ENCODE measurements at regions not wholly inside any gene's neighbourhood (a gene's known extent, or its start where the extent isn't known, plus 50 kb on each side); places are given as distances from the start of the nearest gene placed in this dataset.

DNA sequence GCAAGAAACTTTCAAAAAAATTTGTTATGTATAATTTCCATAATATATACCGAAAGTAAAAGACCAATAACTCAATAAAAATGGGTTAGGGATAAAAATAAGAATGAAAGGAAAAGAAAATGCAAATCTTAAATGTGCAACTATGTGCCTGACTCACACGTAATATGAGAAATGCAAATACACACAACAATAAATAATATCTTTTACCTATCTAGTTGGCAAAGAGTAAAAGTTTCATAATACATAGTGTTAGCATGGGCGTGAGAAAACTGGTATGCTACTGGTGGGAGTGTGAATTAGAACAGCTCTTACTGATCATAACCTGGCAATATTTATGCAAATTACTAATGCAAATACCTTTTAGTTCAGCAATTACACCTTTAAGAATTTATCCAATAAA is 438.5 kb upstream of the CITED2 start:
- ATAC-seq (replicated peaks) = no peak
- Mint-ChIP-seq H3K36me3 (peaks cover 0 to 1% of the 10 kb centered on the region in 2 donors), H3K9me3 (peaks cover 0 to 4% of the 10 kb centered on the region in 2 donors), H3K27ac (no peak overlapping the region), H3K4me1 (no peaks in the 10 kb centered on the region), H3K4me3 (no peak overlapping the region), H3K27me3 (peaks cover 0 to 5% of the 10 kb centered on the region in 2 donors)
- no peak for DNase-seq

DNA sequence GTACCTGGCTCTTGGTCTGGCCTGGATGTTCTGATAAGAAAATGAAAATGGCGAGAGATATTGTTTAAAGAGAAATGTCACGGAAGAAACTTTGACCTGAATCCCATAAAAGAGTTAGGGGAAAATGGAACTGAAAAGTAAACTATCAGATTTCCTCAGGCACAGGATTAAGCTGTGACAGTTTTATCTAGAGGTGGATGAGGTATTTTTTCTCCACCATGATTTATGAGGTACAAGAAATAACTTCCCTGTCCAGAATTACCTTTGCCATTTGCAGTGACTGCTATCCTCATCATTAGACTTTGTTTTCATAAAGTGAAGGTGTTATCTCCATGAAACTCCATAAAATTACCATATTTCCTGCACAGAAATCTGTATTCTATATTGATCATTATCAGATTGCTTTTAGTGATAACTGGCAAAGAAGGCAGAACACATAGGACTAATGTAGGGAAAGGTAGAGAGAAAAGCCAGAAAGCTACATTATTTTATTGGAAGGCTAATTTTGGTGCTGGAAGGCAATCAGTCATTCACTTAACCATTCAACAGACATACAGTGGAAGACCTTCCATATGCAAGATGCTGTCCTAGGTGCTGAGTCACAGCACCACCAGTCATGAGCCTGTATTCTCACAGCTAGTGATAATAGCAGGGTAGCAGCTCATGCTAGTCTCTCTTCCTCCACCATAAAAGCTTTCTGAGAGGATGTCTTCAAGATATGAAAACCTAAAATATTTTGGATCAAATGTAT is 427.3 kb upstream of the CITED2 start:
- Mint-ChIP-seq H3K4me3 (no peak overlapping the region), H3K9me3 (peaks cover 0 to 4% of the 10 kb centered on the region in 2 donors), H3K4me1 (peaks cover 0 to 9% of the 10 kb centered on the region in 2 donors), H3K36me3 (peaks cover 0 to 4% of the 10 kb centered on the region in 2 donors), H3K27me3 (peaks cover 7 to 10% of the 10 kb centered on the region in 2 donors), H3K27ac (no peak overlapping the region)
- ATAC-seq (replicated peaks) (no peak), DNase-seq (no peak)

DNA sequence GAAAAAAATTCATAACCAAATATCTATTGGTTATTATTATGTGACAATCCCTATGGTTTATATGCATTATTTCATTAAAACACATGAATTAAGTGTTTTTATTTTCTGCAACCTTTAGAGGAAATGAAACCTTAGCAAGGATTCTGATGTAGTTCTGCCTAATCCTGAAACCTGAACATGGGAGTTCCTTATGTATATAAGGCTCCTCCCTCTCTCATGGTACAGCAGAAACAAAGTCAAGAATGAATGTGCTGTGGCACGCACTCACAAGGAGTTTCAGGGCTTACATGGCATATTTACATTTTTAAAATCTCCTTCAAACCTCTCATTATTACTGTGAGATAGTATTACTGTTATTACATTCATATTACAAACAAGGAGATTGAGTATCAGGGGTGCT is 426.4 kb upstream of the CITED2 start:
- Mint-ChIP-seq H3K36me3 (peaks cover 0 to 4% of the 10 kb centered on the region in 2 donors), H3K4me3 (no peak overlapping the region), H3K27me3 (peaks cover 10 to 14% of the 10 kb centered on the region in 2 donors), H3K9me3 (peaks cover 0 to 4% of the 10 kb centered on the region in 2 donors), H3K4me1 (peaks cover 0 to 9% of the 10 kb centered on the region in 2 donors), H3K27ac (no peak overlapping the region)
- DNase-seq (no peak), ATAC-seq (replicated peaks) (peak; percentile 96)

GRCh38 chr6:139790527-139790926 is 416.1 kb upstream of the CITED2 start:
- peaks cover 6 to 14% of the 10 kb centered on the region in 2 donors for H3K27me3 Mint-ChIP-seq

DNA sequence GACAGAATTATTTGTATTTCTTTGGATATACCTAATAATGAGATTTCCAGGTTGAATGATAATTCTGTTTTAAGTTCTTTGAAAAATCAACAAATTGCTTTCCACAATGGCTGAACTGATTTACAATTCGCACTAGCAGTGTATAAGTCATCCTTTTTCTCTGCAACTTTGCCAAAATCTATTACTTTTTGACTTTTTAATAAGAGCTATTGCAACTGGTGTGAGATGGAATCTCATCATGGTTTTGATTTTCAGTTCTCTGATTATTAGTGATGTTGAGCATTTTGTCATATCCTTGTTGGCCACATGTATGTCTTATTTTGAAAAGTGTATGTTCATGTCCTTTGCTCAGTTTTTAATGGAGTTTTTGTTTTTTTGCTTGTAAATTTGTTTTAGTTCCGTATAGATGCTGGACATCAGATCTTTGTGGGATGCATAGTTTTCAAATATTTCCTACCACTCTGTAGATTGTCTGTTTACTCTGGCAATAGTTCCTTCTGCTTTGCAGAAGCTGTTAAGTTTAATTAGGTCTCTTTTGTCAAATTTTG is 409.8 kb upstream of the CITED2 start:
- no peaks in the 10 kb centered on the region for H3K36me3 Mint-ChIP-seq
- no peak overlapping the region for H3K27ac Mint-ChIP-seq
- peaks cover 0 to 13% of the 10 kb centered on the region in 2 donors for H3K27me3 Mint-ChIP-seq
- no peak overlapping the region for H3K4me3 Mint-ChIP-seq
- no peaks in the 10 kb centered on the region for H3K4me1 Mint-ChIP-seq
- no peak for ATAC-seq (replicated peaks)
- DNase-seq = no peak
- H3K9me3 Mint-ChIP-seq = peaks cover 3 to 14% of the 10 kb centered on the region in 2 donors

More at GRCh38 chr6:139790527-139790926, 416.1 kb upstream of the CITED2 start:
- Mint-ChIP-seq H3K36me3 (no peaks in the 10 kb centered on the region), H3K4me3 (no peak overlapping the region), H3K4me1 (no peaks in the 10 kb centered on the region), H3K9me3 (peaks cover 0 to 7% of the 10 kb centered on the region in 2 donors), H3K27ac (no peak overlapping the region)
- ATAC-seq (replicated peaks) = no peak
- DNase-seq = no peak

DNA sequence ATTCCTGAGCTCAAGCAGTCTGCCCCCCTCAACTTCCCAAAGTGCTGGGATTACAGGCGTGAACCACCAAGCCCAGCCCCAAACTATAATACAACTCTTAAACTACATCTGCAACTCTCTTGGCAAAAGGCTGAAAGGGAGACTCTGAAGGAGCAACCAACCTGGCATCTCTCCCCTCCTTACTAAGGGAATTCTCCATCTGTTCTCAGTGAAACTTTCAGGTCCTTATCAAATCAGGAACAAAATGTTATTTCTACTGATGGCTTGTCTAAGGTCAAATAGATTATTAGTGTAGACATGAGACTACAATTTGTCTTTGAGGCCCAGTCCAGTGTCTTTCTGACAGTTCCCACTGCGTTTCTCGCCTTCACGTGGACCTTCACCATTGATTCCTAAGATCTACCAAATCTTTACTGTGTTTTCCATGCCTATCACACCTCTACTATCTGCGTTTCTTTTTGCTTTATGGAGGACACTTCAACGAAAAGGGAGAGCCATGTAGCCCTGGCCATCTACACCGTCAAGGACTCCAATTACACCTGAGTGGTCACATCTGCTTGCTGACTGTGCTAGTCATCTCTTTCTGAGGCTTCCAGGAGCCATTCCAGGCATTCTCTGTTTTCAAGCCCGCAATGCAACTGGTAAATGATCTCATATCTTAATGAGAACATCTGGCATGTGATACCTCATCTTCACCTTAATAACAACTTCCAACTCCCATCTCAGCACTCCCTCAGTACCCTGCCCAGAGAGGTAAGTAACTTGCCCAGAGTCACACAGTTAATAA is 405.7 kb upstream of the CITED2 start:
- Mint-ChIP-seq H3K36me3 (no peaks in the 10 kb centered on the region), H3K4me3 (no peak overlapping the region), H3K4me1 (no peaks in the 10 kb centered on the region), H3K27ac (no peak overlapping the region), H3K9me3 (peaks cover 0 to 5% of the 10 kb centered on the region in 2 donors), H3K27me3 (peaks cover 0 to 2% of the 10 kb centered on the region in 2 donors)
- ATAC-seq (replicated peaks) (no peak), DNase-seq (no peak)

DNA sequence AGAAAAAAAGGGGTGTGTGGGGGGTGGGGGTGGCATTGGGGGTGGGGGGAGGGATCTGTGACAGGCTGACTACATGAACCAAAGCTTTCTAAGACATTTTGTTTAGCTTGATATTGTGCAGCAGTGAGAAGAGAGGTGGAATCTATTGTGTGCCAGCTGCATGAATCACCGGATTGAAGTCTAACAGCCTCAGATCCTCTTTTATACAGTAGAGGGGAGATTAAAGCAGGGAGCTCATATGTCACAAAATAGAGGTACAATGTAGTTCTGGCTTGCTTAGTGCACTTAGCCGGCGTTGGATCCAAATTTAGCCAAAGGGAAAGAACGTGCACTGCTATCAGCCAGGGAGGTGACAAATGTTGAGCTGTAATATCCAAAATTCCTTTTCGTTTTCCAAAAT is 404.2 kb upstream of the CITED2 start:
- DNase-seq (no peak), ATAC-seq (replicated peaks) (no peak)
- peaks cover 0 to 7% of the 10 kb centered on the region in 2 donors for H3K27me3 Mint-ChIP-seq
- no peaks in the 10 kb centered on the region for H3K36me3 Mint-ChIP-seq
- no peaks in the 10 kb centered on the region for H3K4me1 Mint-ChIP-seq
- H3K9me3 Mint-ChIP-seq = no peaks in the 10 kb centered on the region
- no peak overlapping the region for H3K4me3 Mint-ChIP-seq
- no peak overlapping the region for H3K27ac Mint-ChIP-seq

DNA sequence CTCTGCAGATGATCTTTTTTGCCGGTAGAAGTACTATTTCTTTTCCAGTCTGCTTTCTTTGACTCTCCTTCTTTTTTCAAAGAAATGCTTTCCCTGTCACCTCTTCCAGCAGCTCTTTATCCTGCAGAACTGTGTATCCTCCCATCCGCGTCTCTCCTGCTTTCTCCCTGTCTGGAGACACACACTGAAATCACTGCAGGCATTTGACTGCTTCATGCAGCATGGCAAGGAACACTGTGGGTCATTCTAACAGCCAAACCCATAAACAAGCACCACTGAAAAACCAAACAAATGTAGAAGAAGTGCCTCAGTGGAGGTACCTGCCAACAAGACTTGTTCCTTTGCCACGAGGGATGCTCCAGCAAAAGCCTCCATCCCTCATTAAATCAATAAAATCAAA is 403.7 kb upstream of the CITED2 start:
- no peak for DNase-seq
- no peak overlapping the region for H3K27ac Mint-ChIP-seq
- no peak overlapping the region for H3K4me3 Mint-ChIP-seq
- H3K36me3 Mint-ChIP-seq = no peaks in the 10 kb centered on the region
- no peaks in the 10 kb centered on the region for H3K4me1 Mint-ChIP-seq
- no peak for ATAC-seq (replicated peaks)
- peaks cover 0 to 7% of the 10 kb centered on the region in 2 donors for H3K27me3 Mint-ChIP-seq
- no peaks in the 10 kb centered on the region for H3K9me3 Mint-ChIP-seq

- no peak overlapping the region for H3K27ac Mint-ChIP-seq
- H3K4me1 Mint-ChIP-seq = no peaks in the 10 kb centered on the region
- peaks cover 0 to 7% of the 10 kb centered on the region in 2 donors for H3K27me3 Mint-ChIP-seq
- no peak overlapping the region for H3K4me3 Mint-ChIP-seq
- ATAC-seq (replicated peaks) (no peak), DNase-seq (no peak)
- no peaks in the 10 kb centered on the region for H3K36me3 Mint-ChIP-seq
- no peaks in the 10 kb centered on the region for H3K9me3 Mint-ChIP-seq
Observed at GRCh38 chr6:139777202-139777970, 402.9 kb upstream of the CITED2 start.

DNA sequence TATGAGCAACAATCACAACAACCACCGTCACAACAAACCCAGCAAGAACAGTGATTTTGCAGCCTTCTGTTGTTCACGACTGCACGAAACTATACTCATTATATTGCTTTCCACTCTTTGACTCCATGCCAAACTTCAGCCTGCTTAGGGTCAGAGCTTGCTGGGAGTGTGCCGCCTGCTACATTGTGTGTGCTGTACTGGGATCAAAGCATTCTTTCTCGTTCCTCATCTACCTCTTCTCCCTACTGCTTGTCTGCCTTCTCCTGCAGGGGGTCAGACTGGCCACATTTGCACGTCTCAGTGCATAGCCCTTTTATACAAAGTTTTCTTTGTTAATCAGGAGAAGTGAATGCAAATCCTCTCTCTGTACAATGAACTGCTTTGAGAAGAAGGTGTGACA is 401.6 kb upstream of the CITED2 start:
- no peak overlapping the region for H3K27ac Mint-ChIP-seq
- no peak for ATAC-seq (replicated peaks)
- peaks cover 0 to 7% of the 10 kb centered on the region in 2 donors for H3K27me3 Mint-ChIP-seq
- no peaks in the 10 kb centered on the region for H3K36me3 Mint-ChIP-seq
- DNase-seq = no peak
- H3K9me3 Mint-ChIP-seq = no peaks in the 10 kb centered on the region
- no peak overlapping the region for H3K4me3 Mint-ChIP-seq
- no peaks in the 10 kb centered on the region for H3K4me1 Mint-ChIP-seq

DNA sequence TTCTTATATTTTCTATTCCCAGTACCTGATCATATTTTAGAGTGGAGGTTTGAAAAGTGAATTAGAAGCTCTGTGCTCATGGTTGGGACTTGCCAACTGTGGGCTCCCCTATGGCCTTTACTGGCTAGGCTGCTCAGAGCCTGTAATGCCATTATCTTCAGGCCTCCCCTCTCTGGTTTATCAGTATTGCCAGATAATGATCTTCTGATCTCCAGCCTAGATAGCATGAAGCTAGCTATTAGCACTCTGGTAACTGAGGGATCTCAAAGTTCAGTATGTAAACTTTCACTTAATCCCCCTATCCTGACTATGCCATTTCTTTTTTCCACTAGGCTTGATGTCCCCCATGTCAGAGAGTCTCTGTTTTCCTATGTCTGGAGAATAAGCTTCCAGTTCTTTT is 393.7 kb upstream of the CITED2 start:
- DNase-seq = no peak
- Mint-ChIP-seq H3K4me3 (no peak overlapping the region), H3K27ac (no peak overlapping the region), H3K27me3 (no peaks in the 10 kb centered on the region), H3K4me1 (peaks cover 16 to 25% of the 10 kb centered on the region in 2 donors), H3K36me3 (no peaks in the 10 kb centered on the region), H3K9me3 (no peaks in the 10 kb centered on the region)
- no peak for ATAC-seq (replicated peaks)

- DNase-seq (no peak), ATAC-seq (replicated peaks) (no peak)
- Mint-ChIP-seq H3K36me3 (no peaks in the 10 kb centered on the region), H3K9me3 (no peaks in the 10 kb centered on the region), H3K27ac (no peak overlapping the region), H3K4me3 (no peak overlapping the region), H3K4me1 (peaks cover 21 to 36% of the 10 kb centered on the region in 2 donors), H3K27me3 (no peaks in the 10 kb centered on the region)
Observed at GRCh38 chr6:139766796-139767195, 392.3 kb upstream of the CITED2 start.

DNA sequence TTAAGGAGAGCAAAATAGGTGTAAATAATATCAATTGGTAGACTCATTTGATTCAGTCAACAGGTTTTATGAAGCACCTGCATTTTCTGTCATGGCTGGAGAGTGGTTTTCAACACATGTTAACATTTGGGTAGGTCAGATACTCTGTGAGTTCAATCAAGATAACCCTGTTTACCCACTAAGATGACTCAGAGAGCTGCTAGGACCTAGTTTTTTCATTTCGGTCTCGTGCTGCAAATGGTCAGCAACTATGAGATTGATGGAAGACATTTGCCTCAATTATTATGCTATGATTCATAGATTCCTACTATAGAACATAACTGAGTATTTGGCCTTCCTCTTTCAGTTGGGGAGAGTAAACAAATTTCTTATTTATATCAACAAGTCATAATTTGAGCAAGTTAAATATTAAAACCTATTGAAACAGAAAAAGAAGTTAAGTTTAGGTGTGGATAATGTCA is 391.4 kb upstream of the CITED2 start:
- no peak for DNase-seq
- no peaks in the 10 kb centered on the region for H3K36me3 Mint-ChIP-seq
- no peaks in the 10 kb centered on the region for H3K27me3 Mint-ChIP-seq

DNA sequence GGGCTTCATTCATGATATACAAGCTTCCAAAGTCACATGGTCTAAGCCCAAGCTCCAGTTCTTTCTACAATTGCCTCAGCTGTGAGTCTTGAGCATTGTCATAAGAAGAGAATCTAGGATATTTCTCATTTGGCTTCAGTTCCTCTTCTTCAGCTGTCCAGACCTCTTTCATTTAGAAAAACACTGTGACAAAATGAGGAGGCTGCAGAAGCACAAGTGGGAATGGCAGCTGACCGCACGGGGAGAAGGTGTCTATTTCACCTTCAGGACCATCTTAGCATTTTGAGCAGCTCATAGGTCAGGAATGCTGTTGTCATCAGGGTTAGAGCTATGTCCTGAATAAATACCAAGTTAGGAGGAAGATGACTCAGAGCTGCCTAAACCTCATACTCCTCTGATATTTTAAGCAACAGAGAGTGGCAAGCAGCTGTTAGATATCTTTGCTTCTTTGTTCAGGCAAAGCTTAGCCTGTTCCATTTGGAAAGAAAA is 390.1 kb upstream of the CITED2 start:
- ATAC-seq (replicated peaks) = peak; percentile 85 to 86
- H3K27me3 Mint-ChIP-seq = peaks cover 0 to 2% of the 10 kb centered on the region in 2 donors
- H3K4me1 Mint-ChIP-seq = peaks cover 21 to 36% of the 10 kb centered on the region in 2 donors
- H3K36me3 Mint-ChIP-seq = no peaks in the 10 kb centered on the region
- peak; percentile 44 for DNase-seq
- peak overlapping the region; percentile 53 to 61 for H3K4me3 Mint-ChIP-seq
- H3K9me3 Mint-ChIP-seq = no peaks in the 10 kb centered on the region
- peak overlapping the region; percentile 93 for H3K27ac Mint-ChIP-seq

More for the DNA sequence above, 391.4 kb upstream of the CITED2 start:
- Mint-ChIP-seq H3K4me3 (peak overlapping the region in 1 of 2 donors; percentile 25), H3K9me3 (no peaks in the 10 kb centered on the region), H3K27ac (no peak overlapping the region), H3K4me1 (peaks cover 21 to 36% of the 10 kb centered on the region in 2 donors)
- no peak for ATAC-seq (replicated peaks)

Data from stimulated activated naive B cell treated with anti-CD40 and anti-IgM and Interleukin-4, amounts not matched to agents 10 μg/mL and 1 μg/mL and 100 μg/mL, for 72 hours (primary cell).